Calu3 (cell line): ENCODE measurements at regions not wholly inside any gene's neighbourhood (a gene's known extent, or its start where the extent isn't known, plus 50 kb on each side); places are given as distances from the start of the nearest gene placed in this dataset.

Experiments used
- BruUV-seq: library from RNA; stranded (reverse); fragments of 400-500 nt; replicated peaks from 2 replicates; lab custom pipeline; 2021; lab: Mats Ljungman, UMichigan
- CTCF ChIA-PET: fragments of 300-600 bp; sonication (Branson Sonifier 250); formaldehyde crosslinking; loops from one replicate; lab custom pipeline; 2022; ENCODE audit warnings: antibody characterized with exemption; lab: Charles Lee
- DNase-seq: peaks from one replicate; pipeline ENCODE4 v3.0.0; 2022
- H3K27ac Mint-ChIP-seq: one replicate; pipeline ENCODE4 v1.8.0; 2022; ENCODE audit warnings: mixed read lengths; ENCODE audit not compliant: unreplicated experiment
- H3K27me3 Mint-ChIP-seq: one replicate; pipeline ENCODE4 v1.8.0; 2022; ENCODE audit warnings: mixed read lengths; ENCODE audit not compliant: unreplicated experiment
- H3K36me3 Mint-ChIP-seq: one replicate; pipeline ENCODE4 v1.8.0; 2022; ENCODE audit warnings: mild to moderate bottlenecking, moderate library complexity, mixed read lengths; ENCODE audit not compliant: insufficient read depth, unreplicated experiment
- H3K4me1 Mint-ChIP-seq: one replicate; pipeline ENCODE4 v1.8.0; 2022; ENCODE audit warnings: mild to moderate bottlenecking, low read depth, mixed read lengths; ENCODE audit not compliant: unreplicated experiment
- H3K4me3 Mint-ChIP-seq: one replicate; pipeline ENCODE4 v1.8.0; 2022; ENCODE audit warnings: mild to moderate bottlenecking, low read depth, moderate library complexity, mixed read lengths; ENCODE audit not compliant: unreplicated experiment
- H3K9me3 Mint-ChIP-seq: one replicate; pipeline ENCODE4 v1.8.0; 2022; ENCODE audit warnings: low read depth, mixed read lengths; ENCODE audit not compliant: unreplicated experiment
- CTCF ChIP-seq: fragments of 200-600 bp; IDR thresholded peaks from one replicate; pipeline ENCODE4 v1.8.0; 2022; ENCODE audit warnings: antibody characterized with exemption; ENCODE audit not compliant: unreplicated experiment
- intact Hi-C: fragments of 100-400 bp; cut with micrococcal nuclease; formaldehyde crosslinking; loops from one replicate; pipeline ENCODE4 v1.10.0; 2022; ENCODE audit not compliant: unreplicated experiment

GRCh38 chr10:1963341-1963740 is 226.0 kb upstream of the ADARB2 start:
- Mint-ChIP-seq H3K36me3 (no peaks in the 10 kb centered on the region), H3K27me3 (no peaks in the 10 kb centered on the region), H3K9me3 (peaks cover 24% of the 10 kb centered on the region), H3K27ac (no peak overlapping the region), H3K4me1 (no peaks in the 10 kb centered on the region), H3K4me3 (no peak overlapping the region)
- DNase-seq = no peak
- intact Hi-C loops = no loop called here
- TF ChIP-seq CTCF = no peak
- CTCF ChIA-PET = no interaction called here
- BruUV-seq = no TSS peak

DNA sequence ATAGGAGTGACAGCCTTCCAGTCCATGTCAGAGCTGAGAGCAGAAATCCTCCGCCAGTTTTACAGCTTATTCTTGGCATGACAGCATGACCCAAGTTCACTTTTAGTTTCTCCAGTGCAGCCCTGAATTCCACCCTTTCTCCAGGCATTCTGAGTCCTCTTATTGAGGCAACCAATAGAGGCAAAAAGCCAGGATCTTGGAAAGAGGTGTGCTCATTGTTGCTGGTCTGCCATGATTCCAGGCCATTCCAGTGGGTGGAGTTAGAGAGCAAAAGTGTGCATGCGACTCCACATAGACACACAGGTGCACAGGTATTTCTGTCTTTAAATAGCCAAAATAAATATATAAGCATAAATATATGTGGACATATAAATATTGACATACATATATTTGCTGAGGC is 224.7 kb upstream of the ADARB2 start:
- Mint-ChIP-seq H3K27me3 (no peaks in the 10 kb centered on the region), H3K36me3 (no peaks in the 10 kb centered on the region), H3K4me1 (no peaks in the 10 kb centered on the region), H3K27ac (no peak overlapping the region), H3K4me3 (no peak overlapping the region), H3K9me3 (peaks cover 21% of the 10 kb centered on the region)
- intact Hi-C loops = no loop called here
- BruUV-seq = no TSS peak
- no peak for TF ChIP-seq CTCF
- DNase-seq = no peak
- CTCF ChIA-PET = no interaction called here

GRCh38 chr10:1960982-1961381 is 223.7 kb upstream of the ADARB2 start:
- Mint-ChIP-seq H3K36me3 (no peaks in the 10 kb centered on the region), H3K4me1 (no peaks in the 10 kb centered on the region), H3K27ac (no peak overlapping the region), H3K9me3 (peaks cover 24% of the 10 kb centered on the region), H3K4me3 (no peak overlapping the region), H3K27me3 (no peaks in the 10 kb centered on the region)
- no peak for DNase-seq
- intact Hi-C loops = no loop called here
- no TSS peak for BruUV-seq
- no peak for TF ChIP-seq CTCF
- CTCF ChIA-PET = no interaction called here

GRCh38 chr10:1957057-1957456 is 219.7 kb upstream of the ADARB2 start:
- DNase-seq = no peak
- CTCF ChIA-PET = no interaction called here
- Mint-ChIP-seq H3K27ac (no peak overlapping the region), H3K36me3 (no peaks in the 10 kb centered on the region), H3K4me1 (no peaks in the 10 kb centered on the region), H3K27me3 (no peaks in the 10 kb centered on the region), H3K9me3 (peaks cover 24% of the 10 kb centered on the region), H3K4me3 (no peak overlapping the region)
- TF ChIP-seq CTCF = no peak
- intact Hi-C loops = no loop called here
- no TSS peak for BruUV-seq

- H3K4me1 Mint-ChIP-seq = no peaks in the 10 kb centered on the region
- H3K9me3 Mint-ChIP-seq = peaks cover 20% of the 10 kb centered on the region
- CTCF ChIA-PET = interaction anchor here (0.6 kb wide), 1 partner anchor 1084 kb away, joined by 3 read pairs; no protein-coding TSS in a partner anchor
- H3K27ac Mint-ChIP-seq = no peak overlapping the region
- no peak overlapping the region for H3K4me3 Mint-ChIP-seq
- intact Hi-C loops = no loop called here
- TF ChIP-seq CTCF = no peak
- BruUV-seq = no TSS peak
- no peaks in the 10 kb centered on the region for H3K27me3 Mint-ChIP-seq
- H3K36me3 Mint-ChIP-seq = no peaks in the 10 kb centered on the region
- no peak for DNase-seq
Observed at GRCh38 chr10:1954300-1954699, 217.0 kb upstream of the ADARB2 start.
